Caki2 (cell line): ENCODE measurements at regions not wholly inside any gene's neighbourhood (a gene's known extent, or its start where the extent isn't known, plus 50 kb on each side); places are given as distances from the start of the nearest gene placed in this dataset.

Experiments used
- DNase-seq: peaks from one replicate; pipeline ENCODE4 v3.0.0-alpha.2; 2015; ENCODE audit warnings: low read depth
- in situ Hi-C: cut with HindIII; loops from 2 replicates; pipeline ENCODE4 v1.10.0; 2016; ENCODE audit warnings: low sequenced_read_pairs, low pct_unique_long_range_greater_than_20kb, mixed read lengths

DNA sequence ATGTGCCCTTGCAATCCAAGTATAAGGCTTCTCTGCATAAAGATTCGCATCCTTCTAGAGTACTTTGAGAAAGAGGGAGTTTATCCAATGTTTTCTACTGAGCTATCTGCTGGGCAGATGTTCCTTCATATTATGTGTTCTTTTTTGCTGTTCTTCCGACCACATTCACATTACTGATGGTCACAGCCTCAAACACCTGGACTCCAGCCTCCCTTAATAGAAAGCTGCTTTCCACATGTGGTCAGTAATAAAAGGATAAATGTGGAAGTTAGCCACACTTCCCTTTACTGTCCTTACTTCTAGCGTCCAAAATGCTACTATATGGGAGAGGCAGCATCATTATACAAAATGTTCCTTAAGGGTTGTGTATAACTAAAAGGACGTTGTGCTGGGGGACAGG, 116.9 kb downstream of the CD47 start:
- DNase-seq, result no peak
- in situ Hi-C loops, result no loop called here

DNA sequence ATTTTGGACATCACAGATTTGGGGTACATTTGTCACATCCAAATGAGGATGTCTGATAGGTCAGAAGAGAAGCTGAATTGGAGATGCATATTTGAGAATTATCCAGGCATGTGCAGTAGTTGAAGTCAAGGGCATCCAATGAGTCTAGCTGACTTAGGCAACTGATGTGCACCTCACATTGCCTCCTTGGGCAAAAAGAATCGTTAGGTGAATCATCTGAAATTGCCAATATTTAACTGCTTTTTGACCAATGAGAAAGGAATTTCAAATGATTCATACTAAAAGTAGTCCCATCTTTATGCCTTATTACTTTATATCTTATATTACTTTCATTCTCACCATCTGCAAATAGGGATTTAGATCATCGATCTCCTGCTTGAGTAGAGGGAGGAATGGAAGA, 117.7 kb downstream of the CD47 start:
- no peak for DNase-seq
- in situ Hi-C loops, result no loop called here

- no peak for DNase-seq
- in situ Hi-C loops, result no loop called here
Observed at GRCh38 chr3:107970993-107971580, 119.7 kb downstream of the CD47 start.

DNA sequence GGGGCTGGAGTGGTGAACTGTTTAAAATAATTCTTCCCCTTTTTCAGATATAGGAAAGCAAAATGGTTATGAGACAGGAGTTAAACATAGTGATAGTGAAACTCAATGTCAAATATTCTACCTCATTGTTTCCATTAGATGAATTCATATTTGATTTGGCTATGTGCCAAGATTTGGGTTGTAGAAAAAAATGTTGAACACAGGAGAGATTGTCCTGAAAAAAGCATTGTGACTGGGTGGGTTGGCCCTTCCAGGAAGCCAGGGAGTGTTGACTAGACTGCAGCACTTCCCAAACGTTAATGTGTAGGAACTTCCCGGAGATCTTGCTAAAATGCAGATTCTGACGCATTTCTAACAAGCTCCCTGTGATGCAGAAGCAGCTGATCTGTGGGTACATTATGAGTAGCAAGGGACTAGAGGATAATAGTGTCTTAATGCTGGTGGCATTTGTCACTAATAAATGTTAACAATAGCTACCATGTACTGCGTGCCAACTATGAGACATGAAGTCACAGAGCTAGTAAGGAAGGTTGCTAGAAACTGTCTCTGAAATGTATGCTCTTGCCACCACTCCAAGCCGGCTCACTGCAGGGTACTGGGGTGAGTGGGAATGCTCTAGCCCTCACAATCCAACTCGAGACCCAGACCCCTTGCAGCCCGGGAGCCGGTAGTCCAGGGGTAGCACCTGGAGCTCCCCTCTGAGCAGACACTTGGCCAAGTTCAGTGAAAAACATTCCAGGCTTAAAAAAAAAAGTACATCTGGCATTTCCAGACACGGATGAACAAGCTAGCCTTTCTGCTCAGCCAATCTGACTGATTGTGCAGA, 120.6 kb downstream of the CD47 start:
- in situ Hi-C loops, result no loop called here
- no peak for DNase-seq

- no peak for DNase-seq
- in situ Hi-C loops, result no loop called here
Observed at GRCh38 chr3:107969525-107969924, 121.3 kb downstream of the CD47 start.

DNA sequence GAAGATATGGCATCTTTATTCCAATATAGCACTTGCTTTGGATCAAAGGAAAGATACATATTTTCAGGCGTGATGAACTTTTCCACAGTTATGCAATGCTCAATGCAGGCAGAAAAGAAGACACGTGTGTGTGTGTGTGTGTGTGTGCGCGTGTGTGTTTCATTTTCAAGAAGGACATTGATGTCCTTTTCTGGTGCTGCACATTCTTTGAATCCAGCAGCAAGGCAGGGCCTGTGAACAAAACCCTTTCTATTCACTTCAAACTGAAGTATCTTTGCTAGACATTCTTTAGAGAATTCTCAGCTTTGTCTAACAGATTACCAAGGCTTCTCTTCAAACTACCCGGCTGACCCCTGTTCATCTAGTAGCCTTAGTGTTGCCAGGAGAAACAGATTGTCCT, 124.6 kb downstream of the CD47 start:
- in situ Hi-C loops, result no loop called here
- no peak for DNase-seq

DNA sequence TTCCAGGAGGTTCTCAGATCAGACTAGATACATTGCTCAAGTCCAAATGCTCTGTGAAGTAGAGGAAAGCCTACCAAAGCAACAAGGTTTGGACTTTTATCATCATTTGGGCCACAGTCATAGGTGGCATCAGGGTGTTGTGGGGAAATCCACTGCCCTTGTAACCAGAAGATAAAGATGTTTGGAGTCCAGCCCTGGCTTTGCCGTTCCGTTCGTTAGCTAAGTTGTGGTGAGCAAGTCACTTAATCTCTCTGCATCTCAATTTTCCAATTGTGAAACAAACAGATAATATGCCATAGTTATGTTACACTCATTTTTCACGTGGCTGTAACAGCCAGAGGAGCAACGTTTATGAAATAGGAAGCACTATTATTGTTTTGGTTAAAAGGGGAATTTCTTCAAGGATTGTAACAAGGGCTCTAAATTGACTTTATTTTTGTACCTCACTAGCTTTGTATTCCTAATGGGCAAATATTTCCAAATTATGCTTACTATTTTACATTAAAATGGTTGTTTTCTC, 125.6 kb downstream of the CD47 start:
- no peak for DNase-seq
- in situ Hi-C loops, result no loop called here

DNA sequence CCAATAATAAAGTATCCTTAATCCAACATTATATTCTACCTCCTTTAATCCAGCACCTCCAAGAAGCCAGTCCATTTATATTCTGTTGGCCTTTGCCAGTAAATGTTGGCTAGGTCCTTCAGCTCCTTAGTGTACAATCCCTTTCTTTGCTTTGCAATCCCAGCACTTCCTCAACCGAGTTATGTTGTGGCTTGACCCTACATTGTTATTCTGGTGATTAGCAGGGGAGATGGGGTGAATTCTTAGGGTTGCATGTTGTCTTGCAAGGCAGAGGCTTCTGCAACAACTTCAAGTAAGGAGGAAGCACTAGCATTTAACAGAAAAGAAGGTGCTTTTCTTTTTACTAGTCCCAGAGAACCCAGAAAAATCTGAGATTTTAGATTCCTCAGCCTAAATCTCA, 127.2 kb downstream of the CD47 start:
- DNase-seq, result no peak

GRCh38 chr3:107962946-107963345, 127.9 kb downstream of the CD47 start:
- DNase-seq, result peak; percentile 44

More for the DNA sequence above, 127.2 kb downstream of the CD47 start:
- in situ Hi-C loops, result no loop called here

DNA sequence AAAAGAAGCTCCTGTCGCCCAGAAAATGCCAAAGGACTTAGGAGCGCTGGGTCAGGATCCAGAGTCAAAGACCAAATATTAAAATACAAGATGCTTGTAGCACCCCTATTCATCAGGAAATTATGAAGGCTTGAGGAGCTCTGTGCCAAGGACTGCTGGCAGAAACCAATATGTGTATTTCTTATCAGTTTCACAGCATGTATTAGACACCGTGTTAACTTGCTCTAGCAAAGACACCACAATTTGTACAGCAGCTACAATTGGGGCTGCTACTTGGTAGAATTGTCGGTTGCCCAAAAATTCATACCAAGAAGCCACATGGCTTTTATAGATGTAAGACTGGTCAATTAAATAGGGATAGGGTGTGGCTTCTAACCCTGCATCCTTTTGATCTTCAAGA, 128.8 kb downstream of the CD47 start:
- DNase-seq, result no peak
- in situ Hi-C loops, result no loop called here

More at GRCh38 chr3:107962946-107963345, 127.9 kb downstream of the CD47 start:
- in situ Hi-C loops, result no loop called here

DNA sequence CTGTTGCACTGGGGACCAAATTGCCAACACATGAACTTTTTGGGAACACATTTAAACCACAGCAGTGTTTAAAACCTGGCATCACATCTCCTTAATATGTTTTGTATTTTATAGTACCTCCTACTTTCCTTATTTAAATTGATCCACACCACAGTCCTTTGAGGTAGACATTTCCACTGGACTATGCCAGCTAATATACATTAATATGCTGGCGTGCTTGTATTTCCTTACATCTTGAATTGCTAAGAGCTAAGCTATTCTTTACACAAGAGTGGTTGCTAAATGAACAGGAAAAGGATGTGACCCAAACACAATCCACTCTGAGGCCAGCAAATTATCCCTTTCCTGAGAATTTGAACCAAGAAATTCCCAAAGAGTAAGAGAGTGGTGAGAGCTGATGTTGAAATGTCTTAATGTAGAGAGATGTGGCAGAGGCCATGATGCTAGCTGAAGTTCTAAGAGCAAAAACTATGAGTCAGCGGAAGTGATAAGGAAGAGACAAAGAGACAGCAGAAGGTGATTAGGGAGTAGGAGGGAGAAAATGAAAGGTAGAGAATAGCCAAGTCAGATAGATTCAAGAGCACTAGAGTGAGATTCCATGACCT, 131.2 kb downstream of the CD47 start:
- DNase-seq, result no peak
- in situ Hi-C loops, result no loop called here

- in situ Hi-C loops, result no loop called here
- no peak for DNase-seq
Observed at GRCh38 chr3:107958146-107958545, 132.7 kb downstream of the CD47 start.

DNA sequence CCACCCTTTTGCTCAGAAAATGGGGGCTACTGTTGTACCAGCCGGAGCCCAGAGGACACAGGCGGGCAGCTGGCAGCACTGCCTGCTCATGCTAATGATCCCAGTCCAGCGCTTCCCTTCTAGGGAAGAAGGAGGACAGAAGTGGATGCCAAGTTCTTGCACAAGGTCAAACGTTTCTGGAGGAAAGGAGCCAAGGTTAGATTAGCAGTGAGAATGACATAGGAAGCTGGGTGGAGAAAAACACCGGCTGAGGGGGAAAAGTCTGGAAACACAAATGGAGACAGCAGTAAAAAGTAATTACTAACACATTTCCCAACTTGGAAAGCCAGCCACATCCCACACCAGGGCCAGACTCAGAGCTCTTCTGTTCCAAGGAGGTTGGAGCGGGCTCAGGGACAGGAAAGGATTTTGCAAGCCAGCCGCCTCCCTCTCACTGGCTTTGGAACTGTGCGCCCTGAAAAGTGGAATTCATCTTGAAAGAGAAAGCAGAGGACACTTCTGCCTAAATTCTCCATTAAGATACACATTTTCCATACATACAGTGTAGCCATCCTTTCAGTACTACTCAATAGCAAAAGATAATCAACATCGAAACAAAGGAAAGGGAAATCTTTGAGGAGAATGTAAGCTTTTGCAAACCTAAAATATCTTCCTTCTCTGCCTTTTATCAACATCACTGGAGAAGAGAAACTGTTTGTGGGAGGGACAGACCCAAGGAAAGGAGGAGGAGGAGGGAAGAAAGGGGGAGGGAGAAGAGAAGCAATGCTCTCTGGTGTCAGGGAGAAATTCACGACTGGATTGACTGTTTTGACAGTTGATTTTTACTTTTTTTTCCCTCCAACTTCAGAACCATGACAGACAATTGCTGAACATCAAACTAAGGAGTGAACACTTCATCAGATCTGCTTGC, 133.6 kb downstream of the CD47 start:
- in situ Hi-C loops, result no loop called here
- DNase-seq, result no peak

DNA sequence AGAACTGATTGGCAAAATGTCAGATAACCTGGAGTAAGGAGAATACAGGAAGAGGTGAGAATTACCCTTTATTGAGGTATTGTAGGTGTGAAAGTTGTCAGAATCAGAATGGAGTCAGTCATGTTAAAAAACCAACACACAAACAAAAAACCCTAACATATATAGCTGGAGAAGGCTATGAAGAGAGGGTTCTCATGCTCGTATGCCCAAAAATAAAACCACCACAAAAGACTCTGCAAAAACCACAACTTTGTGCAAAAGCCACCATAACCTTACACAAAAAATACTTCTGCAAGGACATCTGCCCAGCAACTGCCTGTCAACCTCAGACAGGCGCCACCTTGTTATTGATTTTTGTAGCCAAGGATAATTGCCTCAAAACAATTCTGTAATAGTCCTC, 136.0 kb downstream of the CD47 start:
- in situ Hi-C loops, result no loop called here
- DNase-seq, result no peak

GRCh38 chr3:107953722-107954121, 137.1 kb downstream of the CD47 start:
- DNase-seq, result no peak
- in situ Hi-C loops, result no loop called here

- in situ Hi-C loops, result no loop called here
Observed at GRCh38 chr3:107951126-107951525, 139.7 kb downstream of the CD47 start.

DNA sequence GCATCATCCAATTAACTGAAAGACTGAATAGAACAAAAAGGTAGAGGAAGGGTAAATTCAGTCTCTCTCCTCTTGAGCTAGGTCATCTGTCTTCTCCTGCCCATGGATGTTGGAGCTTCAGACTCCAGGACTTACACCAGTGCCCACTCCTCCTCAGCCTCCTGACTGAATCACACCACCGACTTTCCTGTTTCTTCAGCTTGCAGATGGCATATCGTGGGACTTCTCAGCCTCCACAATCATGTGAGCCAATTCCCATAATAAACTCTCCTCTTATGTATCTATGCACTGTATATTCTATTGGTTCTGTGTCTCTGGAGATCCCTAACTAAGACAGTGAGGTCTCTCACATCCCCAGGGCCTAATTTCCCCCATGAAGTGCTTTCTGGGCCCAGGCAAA, 140.4 kb downstream of the CD47 start:
- DNase-seq, result no peak
- in situ Hi-C loops, result no loop called here

More at GRCh38 chr3:107951126-107951525, 139.7 kb downstream of the CD47 start:
- DNase-seq, result no peak

DNA sequence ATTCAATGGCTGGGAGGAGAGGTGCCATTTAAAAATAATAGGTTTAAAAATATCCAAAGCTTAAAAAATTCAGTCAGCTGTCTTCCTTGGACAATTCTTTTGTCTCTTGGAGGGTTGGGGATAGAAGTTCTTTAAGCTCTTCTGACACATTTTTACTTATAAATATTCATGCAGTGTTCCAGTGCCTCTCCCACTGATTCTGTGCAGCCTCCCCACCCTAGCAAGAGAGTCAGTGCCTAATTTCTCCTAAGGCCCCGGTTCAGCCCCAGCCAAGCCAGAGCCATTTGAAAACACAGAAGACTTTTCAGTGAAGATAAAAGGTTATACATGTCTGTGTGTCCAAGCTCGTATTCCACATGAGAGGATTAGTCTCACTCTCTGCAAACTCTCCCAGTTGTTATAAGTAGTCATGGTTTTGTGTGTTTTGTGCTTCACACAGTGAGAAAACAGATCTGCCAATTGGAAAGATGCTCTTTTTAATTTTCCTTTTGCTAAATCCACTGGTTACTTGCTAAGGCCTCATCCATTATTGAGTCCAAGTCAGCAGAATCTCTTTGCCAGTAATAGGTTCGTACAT, 141.3 kb downstream of the CD47 start:
- in situ Hi-C loops, result no loop called here
- no peak for DNase-seq
